Small intestine (tissue), 7 donors: ENCODE measurements at regions not wholly inside any gene's neighbourhood (a gene's known extent, or its start where the extent isn't known, plus 50 kb on each side); places are given as distances from the start of the nearest gene placed in this dataset.
"Not testable (repeated sequence)": the region's sequence is repeated elsewhere in the genome, so short reads cannot be mapped to it uniquely, and the experiment has no call there.

Source experiments
- DNase-seq, 2 donors: peaks; one replicate each; pipeline versions ENCODE4 v3.0.0 to v3.0.0-alpha.2; 2013
- FAIRE-seq: peaks from 2 replicates; lab custom pipeline; 2012; peaks lifted over from hg19 to GRCh38; lab: Jason Lieb, UNC
- H3K27ac ChIP-seq, 3 donors: one replicate each; pipeline ENCODE4 v1.5.1; 2013; ENCODE audit warnings: low read length in 2 of 3, mild to moderate bottlenecking in 2 of 3, control low read depth in 1 of 3, inconsistent platforms in 1 of 3, low read depth in 1 of 3, moderate library complexity in 1 of 3
- H3K27me3 ChIP-seq, 3 donors: one replicate each; pipeline ENCODE4 v1.6.1; 2013; ENCODE audit warnings: low read length in 3 of 3, inconsistent platforms in 1 of 3; ENCODE audit not compliant: control insufficient read depth in 3 of 3, insufficient read depth in 3 of 3
- H3K36me3 ChIP-seq, 3 donors: one replicate each; pipeline ENCODE4 v1.6.1; 2013; ENCODE audit warnings: low read length in 3 of 3, inconsistent platforms in 1 of 3, low read depth in 1 of 3, mild to moderate bottlenecking in 1 of 3, moderate library complexity in 1 of 3; ENCODE audit not compliant: control insufficient read depth in 3 of 3, insufficient read depth in 2 of 3
- H3K4me1 ChIP-seq, 3 donors: one replicate each; pipeline ENCODE4 v1.6.1; 2013; ENCODE audit warnings: low read length in 2 of 3, inconsistent platforms in 1 of 3, low read depth in 1 of 3, mild to moderate bottlenecking in 1 of 3, moderate library complexity in 1 of 3; ENCODE audit not compliant: control insufficient read depth in 3 of 3, insufficient read depth in 2 of 3
- H3K4me3 ChIP-seq, 3 donors: one replicate each; pipeline ENCODE4 v1.5.1; 2013; ENCODE audit warnings: low read length in 3 of 3, control low read depth in 1 of 3, inconsistent platforms in 1 of 3, low read depth in 1 of 3, mild to moderate bottlenecking in 1 of 3, moderate library complexity in 1 of 3
- H3K9me3 ChIP-seq, 2 donors: one replicate each; pipeline ENCODE4 v1.6.1; 2013; ENCODE audit warnings: low read depth in 1 of 2, low read length in 1 of 2; ENCODE audit not compliant: control insufficient read depth in 2 of 2, insufficient read depth in 1 of 2
- WGBS, 3 donors: extraction: QIAGEN DNeasy Blood & Tissue Kit; methylation state at CpG; one replicate each; pipeline ENCODE4 v1.1.7; 2013; 5-methylcytosine and 5-hydroxymethylcytosine counted together
- donor health status: healthy with polysubstance abuse.
- donor health status: control.
- donor health status: control.
- donor health status: Bipolar disorder and iron deficiency.
- donor health status: healthy.

DNA sequence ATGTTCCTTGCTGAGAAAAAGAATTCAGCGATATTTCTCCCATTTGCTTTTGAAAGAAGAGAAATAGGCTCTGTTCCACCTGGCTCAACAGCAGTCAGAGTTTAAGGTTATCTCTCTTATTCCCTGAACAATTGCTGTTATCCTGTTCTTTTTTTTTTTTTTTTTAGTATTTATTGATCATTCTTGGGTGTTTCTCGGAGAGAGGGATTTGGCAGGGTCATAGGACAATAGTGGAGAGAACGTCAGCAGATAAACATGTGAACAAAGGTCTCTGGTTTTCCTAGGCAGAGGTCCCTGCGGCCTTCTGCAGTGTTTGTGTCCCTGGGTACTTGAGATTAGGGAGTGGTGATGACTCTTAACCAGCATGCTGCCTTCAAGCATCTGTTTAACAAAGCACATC lies 77.5 kb upstream of the DST start:
- not testable (repeated sequence) for H3K4me1 ChIP-seq, H3K27me3 ChIP-seq, DNase-seq, FAIRE-seq, H3K27ac ChIP-seq, H3K4me3 ChIP-seq, H3K36me3 ChIP-seq
- WGBS, 3 donors = 34 to 58% (median 54%) methylated on average over 4 of the region's 4 CpGs
- peaks cover 0 to 11% of the 10 kb centered on the region in 2 donors for H3K9me3 ChIP-seq

GRCh38 chr6:56719315-56720058 lies 76.8 kb upstream of the DST start:
- H3K9me3 ChIP-seq = peaks cover 0 to 11% of the 10 kb centered on the region in 2 donors
- H3K36me3 ChIP-seq, H3K27me3 ChIP-seq, DNase-seq, FAIRE-seq, H3K27ac ChIP-seq, H3K4me3 ChIP-seq, H3K4me1 ChIP-seq: not testable (repeated sequence)
- WGBS, 3 donors = 81 to 84% (median 84%) methylated on average over 13 of the region's 13 CpGs

- Histone ChIP-seq H3K9me3 (peaks cover 0 to 11% of the 10 kb centered on the region in 2 donors), H3K27me3 (no peaks in the 10 kb centered on the region), H3K36me3 (no peaks in the 10 kb centered on the region), H3K27ac (no peak overlapping the region), H3K4me1 (peaks cover 0 to under 1% (median 0%) of the 10 kb centered on the region in 3 donors), H3K4me3 (no peak overlapping the region)
- FAIRE-seq (no peak), DNase-seq (no peak)
Measured at GRCh38 chr6:56718236-56718635, 75.5 kb upstream of the DST start.

DNA sequence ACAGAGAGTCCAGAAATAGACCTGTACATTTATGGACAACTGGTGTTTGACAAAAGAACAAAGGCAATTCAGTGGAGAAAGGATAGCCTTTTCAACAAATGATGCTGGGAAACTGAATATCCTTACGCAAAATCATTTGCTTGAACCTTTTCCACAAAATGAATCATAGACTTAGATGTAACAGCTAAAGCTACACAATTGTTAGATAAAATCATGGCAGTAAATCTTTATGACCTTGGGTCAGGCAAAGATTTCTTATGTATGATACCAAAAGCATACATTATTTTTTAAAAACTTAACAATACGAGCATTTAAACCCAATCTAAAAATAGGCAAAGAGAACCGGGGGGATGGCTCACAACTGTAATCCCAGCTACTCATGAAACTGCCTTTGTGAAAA lies 73.5 kb upstream of the DST start:
- no peak for DNase-seq
- no peaks in the 10 kb centered on the region for H3K27me3 ChIP-seq
- H3K27ac ChIP-seq = no peak overlapping the region
- WGBS, 3 donors = 87 to 93% (median 88%) methylated on average over 3 of the region's 3 CpGs
- FAIRE-seq = no peak
- peaks cover 0 to 6% (median 2%) of the 10 kb centered on the region in 3 donors for H3K4me1 ChIP-seq
- H3K4me3 ChIP-seq = no peak overlapping the region
- H3K9me3 ChIP-seq = peaks cover 0 to 11% of the 10 kb centered on the region in 2 donors
- no peaks in the 10 kb centered on the region for H3K36me3 ChIP-seq

GRCh38 chr6:56715741-56716140 lies 73.1 kb upstream of the DST start:
- peaks cover 0 to 6% (median 2%) of the 10 kb centered on the region in 3 donors for H3K4me1 ChIP-seq
- H3K27ac ChIP-seq = no peak overlapping the region
- peaks cover 0 to 11% of the 10 kb centered on the region in 2 donors for H3K9me3 ChIP-seq
- H3K27me3 ChIP-seq = no peaks in the 10 kb centered on the region
- H3K36me3 ChIP-seq = no peaks in the 10 kb centered on the region
- no peak overlapping the region for H3K4me3 ChIP-seq
- DNase-seq = no peak
- WGBS, 3 donors = 69 to 79% (median 70%) methylated on average over 3 of the region's 3 CpGs
- FAIRE-seq = no peak

GRCh38 chr6:56714982-56715456 lies 72.3 kb upstream of the DST start:
- H3K27me3 ChIP-seq = no peaks in the 10 kb centered on the region
- no peak for FAIRE-seq

GRCh38 chr6:56714273-56714672 lies 71.6 kb upstream of the DST start:
- Histone ChIP-seq H3K4me1 (peaks cover 0 to 6% (median 2%) of the 10 kb centered on the region in 3 donors), H3K4me3 (no peak overlapping the region), H3K9me3 (peaks cover 0 to 6% of the 10 kb centered on the region in 2 donors), H3K36me3 (no peaks in the 10 kb centered on the region), H3K27me3 (no peaks in the 10 kb centered on the region), H3K27ac (no peak overlapping the region)
- 67 to 78% (median 72%) methylated on average over 1 of the region's 1 CpG for WGBS, 3 donors
- no peak for FAIRE-seq
- no peak for DNase-seq

More at GRCh38 chr6:56714982-56715456, 72.3 kb upstream of the DST start:
- no peak overlapping the region for H3K4me3 ChIP-seq
- no peaks in the 10 kb centered on the region for H3K36me3 ChIP-seq
- peaks cover 0 to 10% of the 10 kb centered on the region in 2 donors for H3K9me3 ChIP-seq
- DNase-seq = no peak
- WGBS, 3 donors = 53 to 63% (median 60%) methylated on average over 2 of the region's 2 CpGs
- H3K27ac ChIP-seq = no peak overlapping the region
- H3K4me1 ChIP-seq = peaks cover 0 to 6% (median 2%) of the 10 kb centered on the region in 3 donors

- FAIRE-seq (no peak), DNase-seq (peak; percentile 42 to 49)
- Histone ChIP-seq H3K4me1 (peaks cover 0 to 6% (median 2%) of the 10 kb centered on the region in 3 donors), H3K9me3 (peaks cover 0 to 6% of the 10 kb centered on the region in 2 donors), H3K27me3 (no peaks in the 10 kb centered on the region), H3K27ac (peak overlapping the region in 1 of 3 donors; percentile 26), H3K36me3 (no peaks in the 10 kb centered on the region), H3K4me3 (no peak overlapping the region)
- WGBS, 3 donors = 22 to 52% (median 42%) methylated on average over 3 of the region's 3 CpGs
Measured at GRCh38 chr6:56713254-56713672, 70.6 kb upstream of the DST start.
